ENCODE measurements at regions not wholly inside any gene's neighbourhood (a gene's known extent, or its start where the extent isn't known, plus 50 kb on each side); places are given as distances from the start of the nearest gene placed in this dataset.

- Histone ChIP-seq H3K9ac (ENCODE audit: low read length) (no peak overlapping the region), H3K4me3 (ENCODE audit: low read length) (no peak overlapping the region), H3K36me3 (ENCODE audit: control insufficient read depth, insufficient read depth, low read length, severe bottlenecking) (no peaks in the 10 kb centered on the region), H3K27me3 (replicated peaks; ENCODE audit: control insufficient read depth, insufficient read depth, low read length) (no peaks in the 10 kb centered on the region), H3K9me3 (ENCODE audit: control insufficient read depth, low read length) (peaks cover 28% of the 10 kb centered on the region), H3K4me1 (ENCODE audit: control insufficient read depth, insufficient read depth, low read length) (no peaks in the 10 kb centered on the region)
- no peak for DNase-seq (ENCODE audit: low read depth)
Measured at GRCh38 chr7:42805601-42806000, 106.3 kb downstream of the C7orf25 start.

- DNase-seq (ENCODE audit: low read depth): no peak
- Histone ChIP-seq H3K27me3 (replicated peaks; ENCODE audit: control insufficient read depth, insufficient read depth, low read length) (no peaks in the 10 kb centered on the region), H3K36me3 (ENCODE audit: control insufficient read depth, insufficient read depth, low read length, severe bottlenecking) (no peaks in the 10 kb centered on the region)
Measured at GRCh38 chr7:42794673-42795072, 117.2 kb downstream of the C7orf25 start.

GRCh38 chr7:42792841-42793240, 119.0 kb downstream of the C7orf25 start:
- Histone ChIP-seq H3K27me3 (replicated peaks; ENCODE audit: control insufficient read depth, insufficient read depth, low read length) (no peaks in the 10 kb centered on the region), H3K9me3 (ENCODE audit: control insufficient read depth, low read length) (no peaks in the 10 kb centered on the region), H3K4me1 (ENCODE audit: control insufficient read depth, insufficient read depth, low read length) (no peaks in the 10 kb centered on the region), H3K4me3 (ENCODE audit: low read length) (no peak overlapping the region), H3K36me3 (ENCODE audit: control insufficient read depth, insufficient read depth, low read length, severe bottlenecking) (no peaks in the 10 kb centered on the region), H3K9ac (ENCODE audit: low read length) (no peak overlapping the region)
- no peak for DNase-seq (ENCODE audit: low read depth)

More at GRCh38 chr7:42794673-42795072, 117.2 kb downstream of the C7orf25 start:
- Histone ChIP-seq H3K4me1 (ENCODE audit: control insufficient read depth, insufficient read depth, low read length) (no peaks in the 10 kb centered on the region), H3K4me3 (ENCODE audit: low read length) (no peak overlapping the region), H3K9ac (ENCODE audit: low read length) (no peak overlapping the region), H3K9me3 (ENCODE audit: control insufficient read depth, low read length) (no peaks in the 10 kb centered on the region)

GRCh38 chr7:42790196-42790595, 121.7 kb downstream of the C7orf25 start:
- H3K4me3 ChIP-seq (ENCODE audit: low read length): no peak overlapping the region
- no peak for DNase-seq (ENCODE audit: low read depth)
- no peaks in the 10 kb centered on the region for H3K36me3 ChIP-seq (ENCODE audit: control insufficient read depth, insufficient read depth, low read length, severe bottlenecking)
- no peaks in the 10 kb centered on the region for H3K9me3 ChIP-seq (ENCODE audit: control insufficient read depth, low read length)
- H3K27me3 ChIP-seq (replicated peaks; ENCODE audit: control insufficient read depth, insufficient read depth, low read length): no peaks in the 10 kb centered on the region
- H3K4me1 ChIP-seq (ENCODE audit: control insufficient read depth, insufficient read depth, low read length): no peaks in the 10 kb centered on the region
- no peak overlapping the region for H3K9ac ChIP-seq (ENCODE audit: low read length)

- Histone ChIP-seq H3K27me3 (replicated peaks; ENCODE audit: control insufficient read depth, insufficient read depth, low read length) (no peaks in the 10 kb centered on the region), H3K4me3 (ENCODE audit: low read length) (no peak overlapping the region), H3K4me1 (ENCODE audit: control insufficient read depth, insufficient read depth, low read length) (peaks cover 10% of the 10 kb centered on the region), H3K9me3 (ENCODE audit: control insufficient read depth, low read length) (peaks cover 5% of the 10 kb centered on the region), H3K36me3 (ENCODE audit: control insufficient read depth, insufficient read depth, low read length, severe bottlenecking) (no peaks in the 10 kb centered on the region), H3K9ac (ENCODE audit: low read length) (no peak overlapping the region)
- no peak for DNase-seq (ENCODE audit: low read depth)
Measured at GRCh38 chr7:42774436-42774835, 137.4 kb downstream of the C7orf25 start.

- H3K27me3 ChIP-seq (replicated peaks; ENCODE audit: control insufficient read depth, insufficient read depth, low read length): peaks cover 5% of the 10 kb centered on the region
- peak; percentile 3 for DNase-seq (ENCODE audit: low read depth)
- H3K4me1 ChIP-seq (ENCODE audit: control insufficient read depth, insufficient read depth, low read length): peaks cover 10% of the 10 kb centered on the region
- no peak overlapping the region for H3K9ac ChIP-seq (ENCODE audit: low read length)
- no peak overlapping the region for H3K4me3 ChIP-seq (ENCODE audit: low read length)
- no peaks in the 10 kb centered on the region for H3K36me3 ChIP-seq (ENCODE audit: control insufficient read depth, insufficient read depth, low read length, severe bottlenecking)
- H3K9me3 ChIP-seq (ENCODE audit: control insufficient read depth, low read length): no peaks in the 10 kb centered on the region
Measured at GRCh38 chr7:42770114-42770513, 141.8 kb downstream of the C7orf25 start.

- DNase-seq (ENCODE audit: low read depth): no peak
- Histone ChIP-seq H3K36me3 (ENCODE audit: control insufficient read depth, insufficient read depth, low read length, severe bottlenecking) (no peaks in the 10 kb centered on the region), H3K9me3 (ENCODE audit: control insufficient read depth, low read length) (no peaks in the 10 kb centered on the region), H3K27me3 (replicated peaks; ENCODE audit: control insufficient read depth, insufficient read depth, low read length) (peaks cover 11% of the 10 kb centered on the region), H3K4me3 (ENCODE audit: low read length) (no peak overlapping the region), H3K9ac (ENCODE audit: low read length) (no peak overlapping the region), H3K4me1 (ENCODE audit: control insufficient read depth, insufficient read depth, low read length) (peaks cover 10% of the 10 kb centered on the region)
Measured at GRCh38 chr7:42768045-42768444, 143.8 kb downstream of the C7orf25 start.

GRCh38 chr7:42766782-42767423, 145.0 kb downstream of the C7orf25 start:
- Histone ChIP-seq H3K36me3 (ENCODE audit: control insufficient read depth, insufficient read depth, low read length, severe bottlenecking) (no peaks in the 10 kb centered on the region), H3K9ac (ENCODE audit: low read length) (no peak overlapping the region), H3K27me3 (replicated peaks; ENCODE audit: control insufficient read depth, insufficient read depth, low read length) (peaks cover 11% of the 10 kb centered on the region), H3K4me3 (ENCODE audit: low read length) (no peak overlapping the region), H3K9me3 (ENCODE audit: control insufficient read depth, low read length) (no peaks in the 10 kb centered on the region), H3K4me1 (ENCODE audit: control insufficient read depth, insufficient read depth, low read length) (peaks cover 10% of the 10 kb centered on the region)
- DNase-seq (ENCODE audit: low read depth): no peak

GRCh38 chr7:42765931-42766330, 145.9 kb downstream of the C7orf25 start:
- H3K4me3 ChIP-seq (ENCODE audit: low read length): no peak overlapping the region
- peaks cover 11% of the 10 kb centered on the region for H3K27me3 ChIP-seq (replicated peaks; ENCODE audit: control insufficient read depth, insufficient read depth, low read length)
- no peak overlapping the region for H3K9ac ChIP-seq (ENCODE audit: low read length)
- no peaks in the 10 kb centered on the region for H3K9me3 ChIP-seq (ENCODE audit: control insufficient read depth, low read length)
- no peaks in the 10 kb centered on the region for H3K36me3 ChIP-seq (ENCODE audit: control insufficient read depth, insufficient read depth, low read length, severe bottlenecking)
- H3K4me1 ChIP-seq (ENCODE audit: control insufficient read depth, insufficient read depth, low read length): peaks cover 10% of the 10 kb centered on the region
- DNase-seq (ENCODE audit: low read depth): no peak

- Histone ChIP-seq H3K4me1 (ENCODE audit: control insufficient read depth, insufficient read depth, low read length) (no peaks in the 10 kb centered on the region), H3K27me3 (replicated peaks; ENCODE audit: control insufficient read depth, insufficient read depth, low read length) (peaks cover 11% of the 10 kb centered on the region), H3K9ac (ENCODE audit: low read length) (no peak overlapping the region), H3K4me3 (ENCODE audit: low read length) (no peak overlapping the region), H3K9me3 (ENCODE audit: control insufficient read depth, low read length) (peaks cover 6% of the 10 kb centered on the region), H3K36me3 (ENCODE audit: control insufficient read depth, insufficient read depth, low read length, severe bottlenecking) (no peaks in the 10 kb centered on the region)
- DNase-seq (ENCODE audit: low read depth): no peak
Measured at GRCh38 chr7:42763137-42763551, 148.7 kb downstream of the C7orf25 start.

GRCh38 chr7:42761486-42761885, 150.4 kb downstream of the C7orf25 start:
- no peaks in the 10 kb centered on the region for H3K36me3 ChIP-seq (ENCODE audit: control insufficient read depth, insufficient read depth, low read length, severe bottlenecking)
- no peaks in the 10 kb centered on the region for H3K4me1 ChIP-seq (ENCODE audit: control insufficient read depth, insufficient read depth, low read length)
- no peak overlapping the region for H3K9ac ChIP-seq (ENCODE audit: low read length)
- H3K4me3 ChIP-seq (ENCODE audit: low read length): no peak overlapping the region
- DNase-seq (ENCODE audit: low read depth): no peak
- peaks cover 6% of the 10 kb centered on the region for H3K9me3 ChIP-seq (ENCODE audit: control insufficient read depth, low read length)
- peaks cover 11% of the 10 kb centered on the region for H3K27me3 ChIP-seq (replicated peaks; ENCODE audit: control insufficient read depth, insufficient read depth, low read length)

GRCh38 chr7:42758124-42758523, 153.7 kb downstream of the C7orf25 start:
- peaks cover 6% of the 10 kb centered on the region for H3K9me3 ChIP-seq (ENCODE audit: control insufficient read depth, low read length)
- no peak overlapping the region for H3K9ac ChIP-seq (ENCODE audit: low read length)
- H3K27me3 ChIP-seq (replicated peaks; ENCODE audit: control insufficient read depth, insufficient read depth, low read length): no peaks in the 10 kb centered on the region
- H3K36me3 ChIP-seq (ENCODE audit: control insufficient read depth, insufficient read depth, low read length, severe bottlenecking): no peaks in the 10 kb centered on the region
- no peaks in the 10 kb centered on the region for H3K4me1 ChIP-seq (ENCODE audit: control insufficient read depth, insufficient read depth, low read length)
- no peak for DNase-seq (ENCODE audit: low read depth)
- H3K4me3 ChIP-seq (ENCODE audit: low read length): no peak overlapping the region

Data from adipocyte (in vitro differentiated cells).